Urinary bladder (tissue), 3 donors: ENCODE measurements at regions not wholly inside any gene's neighbourhood (a gene's known extent, or its start where the extent isn't known, plus 50 kb on each side); places are given as distances from the start of the nearest gene placed in this dataset.
"Not testable (repeated sequence)": the region's sequence is repeated elsewhere in the genome, so short reads cannot be mapped to it uniquely, and the experiment has no call there.

ENCODE experiments used
- DNase-seq: peaks from one replicate; pipeline ENCODE4 v3.0.0-alpha.2; 2015; ENCODE audit errors: extremely low spot score
- H3K27ac ChIP-seq: one replicate; pipeline ENCODE4 v1.5.1; 2013; ENCODE audit warnings: low read depth, mild to moderate bottlenecking, moderate library complexity
- H3K36me3 ChIP-seq: one replicate; pipeline ENCODE4 v1.6.1; 2013; ENCODE audit warnings: mild to moderate bottlenecking, moderate library complexity; ENCODE audit not compliant: insufficient read depth
- H3K4me1 ChIP-seq: one replicate; pipeline ENCODE4 v1.6.1; 2013; ENCODE audit warnings: mild to moderate bottlenecking, moderate library complexity; ENCODE audit not compliant: insufficient read depth
- H3K4me3 ChIP-seq: one replicate; pipeline ENCODE4 v1.5.1; 2013; ENCODE audit warnings: low read depth, low read length
- WGBS: extraction: QIAGEN DNeasy Blood & Tissue Kit; methylation state at CpG from one replicate; pipeline ENCODE4 v1.1.7; 2013; 5-methylcytosine and 5-hydroxymethylcytosine counted together
- donor health status: healthy with polysubstance abuse.
- donor health status: healthy.

DNA sequence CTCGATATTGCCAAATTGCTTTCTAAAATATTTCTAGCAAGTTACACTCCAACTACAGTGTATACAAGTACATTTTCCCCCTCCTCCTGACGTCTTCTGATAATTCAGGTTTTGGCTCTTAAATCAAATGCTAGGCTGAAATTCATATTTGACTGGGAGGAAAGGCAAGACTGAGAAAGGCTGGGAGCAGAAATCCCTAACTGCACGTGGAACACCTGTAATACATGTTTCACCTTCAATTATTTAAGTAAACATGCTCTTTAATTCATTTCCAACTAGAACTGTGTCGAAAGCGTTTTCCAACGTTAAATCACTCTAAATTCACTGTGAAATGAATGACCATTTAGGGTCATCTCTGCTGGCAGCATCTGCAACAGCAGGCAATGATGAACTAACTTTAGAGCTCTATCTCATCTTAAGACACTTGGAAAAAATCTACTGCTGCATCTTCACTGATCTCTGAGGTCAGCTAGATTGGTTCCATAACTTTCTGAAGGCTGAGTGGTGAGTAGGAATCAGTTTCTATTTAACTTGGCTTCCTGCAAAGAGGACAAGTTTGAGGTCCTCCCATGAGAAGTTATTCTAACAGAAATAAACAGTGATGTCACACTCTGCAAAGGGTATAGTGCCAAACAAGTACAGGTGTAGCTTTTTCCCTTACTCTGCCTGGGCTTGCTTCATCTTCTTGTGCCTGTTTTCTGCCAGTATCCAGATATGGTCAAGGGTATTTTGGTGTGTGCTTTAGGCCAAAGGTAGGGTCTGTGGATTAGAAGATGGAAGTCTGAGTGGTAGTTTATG is 144.3 kb upstream of the PAK3 start:
- Histone ChIP-seq H3K4me1 (no peaks in the 10 kb centered on the region), H3K36me3 (no peaks in the 10 kb centered on the region), H3K4me3 (no peak overlapping the region), H3K27ac (no peak overlapping the region)
- 68% methylated on average over 6 of the region's 6 CpGs for WGBS
- DNase-seq: no peak

- no peak for DNase-seq
- H3K27ac ChIP-seq: no peak overlapping the region
- H3K4me1 ChIP-seq: no peaks in the 10 kb centered on the region
- no peaks in the 10 kb centered on the region for H3K36me3 ChIP-seq
- H3K4me3 ChIP-seq: no peak overlapping the region
- 8% methylated on average over 22 of the region's 22 CpGs for WGBS
Observed at GRCh38 chrX:110944751-110945675, 149.4 kb upstream of the CHRDL1 start.

GRCh38 chrX:110944311-110944750 is 148.7 kb upstream of the CHRDL1 start:
- Histone ChIP-seq H3K4me3 (no peak overlapping the region), H3K36me3 (no peaks in the 10 kb centered on the region), H3K4me1 (no peaks in the 10 kb centered on the region), H3K27ac (no peak overlapping the region)
- no peak for DNase-seq
- WGBS: under 1% methylated on average over 25 of the region's 25 CpGs

DNA sequence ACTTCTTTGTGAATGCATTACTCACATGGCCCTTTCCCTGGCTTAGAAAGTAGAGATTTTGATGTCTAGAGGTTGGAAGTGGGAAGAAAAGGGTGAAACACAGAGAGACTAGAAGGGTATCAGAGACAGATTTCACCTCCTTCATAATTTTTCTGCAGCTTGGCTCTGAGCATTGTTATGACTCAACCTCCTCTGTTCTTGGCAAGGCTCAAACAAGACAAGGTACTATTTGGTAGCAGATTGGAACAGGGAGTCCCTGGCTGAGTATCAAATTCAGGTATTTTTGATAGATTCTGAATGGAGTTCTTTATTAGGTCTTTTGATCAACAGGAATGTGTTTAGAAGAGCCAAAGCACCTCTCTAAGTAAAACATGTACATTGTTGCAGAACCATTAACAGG is 146.3 kb upstream of the CHRDL1 start:
- no peak overlapping the region for H3K4me3 ChIP-seq
- no peak overlapping the region for H3K27ac ChIP-seq
- H3K4me1 ChIP-seq: no peaks in the 10 kb centered on the region
- H3K36me3 ChIP-seq: no peaks in the 10 kb centered on the region
- DNase-seq: no peak

GRCh38 chrX:110938977-110939732 is 143.5 kb upstream of the CHRDL1 start:
- Histone ChIP-seq H3K27ac (no peak overlapping the region), H3K36me3 (no peaks in the 10 kb centered on the region), H3K4me1 (no peaks in the 10 kb centered on the region), H3K4me3 (no peak overlapping the region)
- DNase-seq: no peak
- WGBS: 84% methylated on average over 3 of the region's 3 CpGs

DNA sequence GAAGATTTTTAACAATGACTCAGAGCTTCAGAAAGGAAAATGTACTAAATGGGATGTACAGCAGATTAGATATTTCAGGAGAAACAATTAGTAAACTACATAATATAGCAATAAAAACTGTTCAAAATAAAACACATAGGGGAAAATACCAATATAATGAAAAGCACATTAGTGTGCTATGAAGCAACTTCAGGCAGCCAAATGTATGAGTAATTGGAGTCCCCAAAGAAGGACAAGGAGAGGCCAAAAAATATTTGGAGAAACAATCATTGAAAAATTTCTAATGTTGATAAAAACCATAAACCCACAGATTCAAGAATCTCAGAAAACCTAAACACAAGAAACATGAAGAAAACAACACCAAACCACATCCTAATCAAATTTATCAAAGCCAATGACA is 129.3 kb upstream of the CHRDL1 start:
- Histone ChIP-seq H3K4me1 (no peaks in the 10 kb centered on the region), H3K36me3 (no peaks in the 10 kb centered on the region)
- no peak for DNase-seq

GRCh38 chrX:110920991-110921390 is 125.4 kb upstream of the CHRDL1 start:
- H3K27ac ChIP-seq: no peak overlapping the region
- DNase-seq: no peak
- 28% methylated on average over 3 of the region's 3 CpGs for WGBS
- no peak overlapping the region for H3K4me3 ChIP-seq
- no peaks in the 10 kb centered on the region for H3K36me3 ChIP-seq
- no peaks in the 10 kb centered on the region for H3K4me1 ChIP-seq

More for the DNA sequence above, 129.3 kb upstream of the CHRDL1 start:
- Histone ChIP-seq H3K4me3 (no peak overlapping the region), H3K27ac (no peak overlapping the region)

- no peaks in the 10 kb centered on the region for H3K4me1 ChIP-seq
- DNase-seq: no peak
- no peak overlapping the region for H3K4me3 ChIP-seq
- H3K36me3 ChIP-seq: no peaks in the 10 kb centered on the region
- H3K27ac ChIP-seq: no peak overlapping the region
Observed at GRCh38 chrX:110915570-110915969, 120.0 kb upstream of the CHRDL1 start.

DNA sequence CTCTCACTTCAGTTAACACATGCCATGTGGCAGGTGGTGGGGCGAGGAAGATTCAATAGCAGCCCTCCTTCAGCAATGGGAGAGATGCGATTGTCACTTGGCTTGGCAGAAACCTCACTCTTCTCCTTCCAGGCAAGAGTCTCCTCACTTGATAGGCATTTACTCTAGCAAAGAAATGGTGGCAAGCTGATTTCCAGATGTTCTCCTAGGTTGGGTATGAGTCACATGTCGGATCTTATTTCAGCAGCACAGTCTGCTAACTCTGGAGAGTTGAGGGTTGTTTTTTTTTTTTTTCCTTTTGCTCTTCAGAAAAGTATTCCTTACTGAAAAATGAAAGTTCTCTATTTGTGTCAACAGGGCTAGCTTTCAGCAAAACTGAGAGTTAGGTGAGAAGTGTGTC is 119.5 kb upstream of the CHRDL1 start:
- H3K27ac ChIP-seq: no peak overlapping the region
- no peak for DNase-seq
- no peak overlapping the region for H3K4me3 ChIP-seq
- 62% methylated on average over 3 of the region's 3 CpGs for WGBS
- no peaks in the 10 kb centered on the region for H3K4me1 ChIP-seq
- no peaks in the 10 kb centered on the region for H3K36me3 ChIP-seq

DNA sequence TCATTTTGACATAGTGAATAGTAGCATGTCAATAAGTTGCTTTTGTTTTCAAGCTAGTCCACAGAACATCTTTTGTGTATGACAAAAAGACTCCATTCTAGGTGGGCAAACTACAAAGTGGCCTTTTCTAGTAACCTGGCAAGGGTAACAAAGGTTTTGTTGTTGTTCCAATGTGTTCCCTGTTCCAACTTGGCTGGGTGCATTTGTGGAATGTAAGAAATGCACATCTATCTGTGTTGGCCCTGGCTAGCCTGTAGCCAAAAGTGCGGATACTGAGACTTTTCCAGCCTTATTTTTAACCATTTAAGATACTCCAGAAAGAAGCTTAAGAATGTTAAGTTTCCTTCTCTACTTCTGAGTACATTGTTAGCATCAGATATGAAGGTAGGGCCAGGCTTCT is 118.7 kb upstream of the CHRDL1 start:
- no peak for DNase-seq
- 45% methylated on average over 1 of the region's 1 CpG for WGBS
- Histone ChIP-seq H3K4me1 (no peaks in the 10 kb centered on the region), H3K4me3 (no peak overlapping the region), H3K36me3 (no peaks in the 10 kb centered on the region), H3K27ac (no peak overlapping the region)

DNA sequence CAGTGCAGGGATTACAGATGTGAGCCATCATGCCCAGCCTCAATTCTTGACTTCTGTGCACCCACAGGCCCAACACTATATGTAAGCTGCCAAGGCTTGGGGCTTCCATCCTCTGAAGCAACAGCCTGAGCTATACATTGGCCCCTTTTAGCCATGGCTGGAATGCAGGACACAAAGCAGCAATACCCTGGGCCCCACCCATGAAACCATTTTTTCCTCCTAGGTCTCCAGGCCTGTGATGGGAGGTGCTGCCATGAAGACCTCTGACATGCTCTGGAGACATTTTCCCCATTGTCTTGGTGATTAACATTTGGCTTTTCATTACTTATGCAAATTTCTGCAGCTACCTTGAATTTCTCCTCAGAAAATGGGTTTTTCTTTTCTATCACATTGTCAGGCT is 109.1 kb upstream of the CHRDL1 start:
- H3K4me3 ChIP-seq, DNase-seq, H3K36me3 ChIP-seq, H3K27ac ChIP-seq, H3K4me1 ChIP-seq: not testable (repeated sequence)

DNA sequence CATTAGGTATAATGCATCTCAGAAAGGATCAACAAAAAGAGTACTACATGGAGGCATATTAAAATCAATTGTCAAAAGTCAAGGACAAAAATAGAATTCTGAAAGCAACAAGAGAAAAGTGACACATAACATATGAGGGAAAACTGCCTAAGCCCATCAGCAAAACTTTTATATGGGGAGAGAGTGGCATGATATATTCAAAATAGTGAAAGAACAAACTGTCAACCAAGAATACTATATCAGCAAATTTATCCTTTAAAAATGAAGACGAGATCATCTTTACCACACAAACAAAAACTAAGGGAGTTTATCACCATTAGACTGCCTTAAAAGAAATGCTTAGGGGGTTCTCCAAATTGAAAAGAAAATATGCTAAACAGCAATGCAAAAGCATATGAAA is 86.4 kb upstream of the CHRDL1 start:
- no peaks in the 10 kb centered on the region for H3K4me1 ChIP-seq
- WGBS: 73% methylated on average over 1 of the region's 1 CpG
- no peak overlapping the region for H3K27ac ChIP-seq
- H3K4me3 ChIP-seq: no peak overlapping the region
- DNase-seq: no peak
- no peaks in the 10 kb centered on the region for H3K36me3 ChIP-seq

DNA sequence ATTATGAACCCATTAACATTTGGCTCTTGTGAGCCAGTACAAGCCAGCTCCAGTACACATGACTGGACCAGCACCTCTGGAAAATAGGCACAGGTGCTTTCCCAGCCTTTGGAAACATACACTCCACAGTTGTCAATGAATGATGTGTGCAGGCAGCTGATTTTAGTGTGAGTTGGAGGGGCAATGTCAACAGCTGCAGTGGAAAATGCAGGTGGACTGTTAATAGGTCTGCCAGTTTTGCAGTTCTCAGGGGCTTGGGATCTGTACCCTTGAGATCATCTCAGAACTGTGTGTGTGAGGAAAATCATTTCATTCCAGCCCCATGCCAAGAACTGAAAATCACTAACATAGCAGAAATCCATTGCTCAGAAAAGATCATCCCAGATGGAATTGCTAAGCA is 81.7 kb upstream of the CHRDL1 start:
- Histone ChIP-seq H3K4me1 (no peaks in the 10 kb centered on the region), H3K27ac (no peak overlapping the region), H3K36me3 (no peaks in the 10 kb centered on the region), H3K4me3 (no peak overlapping the region)
- DNase-seq: no peak

GRCh38 chrX:110871839-110872238 is 76.2 kb upstream of the CHRDL1 start:
- no peaks in the 10 kb centered on the region for H3K36me3 ChIP-seq
- no peak overlapping the region for H3K4me3 ChIP-seq
- no peak overlapping the region for H3K27ac ChIP-seq
- no peak for DNase-seq
- no peaks in the 10 kb centered on the region for H3K4me1 ChIP-seq
- 72% methylated on average over 3 of the region's 3 CpGs for WGBS
